ENCODE measurements at regions not wholly inside any gene's neighbourhood (a gene's known extent, or its start where the extent isn't known, plus 50 kb on each side); places are given as distances from the start of the nearest gene placed in this dataset.

- intact Hi-C loops (cut with micrococcal nuclease): no loop called here
- Histone ChIP-seq H3K27ac (ENCODE audit: low read length in 2 of 2) (no peak overlapping the region), H3K9ac (ENCODE audit: low read length) (no peak overlapping the region), H3K9me3 (ENCODE audit: control extremely low read depth in 1 of 3, control insufficient read depth in 2 of 3, insufficient read depth in 1 of 3, low read length in 2 of 3) (peaks cover 0 to 6% (median 0%) of the 10 kb centered on the region in 3 donors), H3K36me3 (replicated peaks in 1 of 2; ENCODE audit: control extremely low read depth in 1 of 2, control insufficient read depth in 1 of 2, extremely low read depth in 1 of 2, insufficient read depth in 2 of 2, low read length in 1 of 2) (no peaks in the 10 kb centered on the region), H3K4me1 (ENCODE audit: control insufficient read depth in 2 of 2, insufficient read depth in 2 of 2, low read length in 2 of 2) (no peaks in the 10 kb centered on the region), H3K79me2 (ENCODE audit: control insufficient read depth, insufficient read depth, low read length) (no peaks in the 10 kb centered on the region), H2AFZ (ENCODE audit: insufficient read depth, low read depth, low read length, poor library complexity, severe bottlenecking) (no peak overlapping the region), H3K4me3 (ENCODE audit: control extremely low read depth in 1 of 5, extremely low read depth in 1 of 5, insufficient read depth in 1 of 5, low read depth in 2 of 5, low read length in 4 of 5) (no peak overlapping the region), H3K4me2 (replicated peaks; ENCODE audit: low read depth, low read length, poor library complexity, severe bottlenecking) (no peak overlapping the region), H4K20me1 (ENCODE audit: control insufficient read depth, insufficient read depth, low read length, poor library complexity, severe bottlenecking) (no peaks in the 10 kb centered on the region), H3K27me3 (replicated peaks in 1 of 4; ENCODE audit: control extremely low read depth in 1 of 4, control insufficient read depth in 3 of 4, insufficient read depth in 4 of 4, low read length in 3 of 4) (peaks cover 0 to 3% (median 0%) of the 10 kb centered on the region in 4 experiments)
- no peak for TF ChIP-seq CTCF (IDR thresholded peaks at IDR 0.05)
- no peak for TF ChIP-seq EZH2 (IDR thresholded peaks at IDR 0.05; ENCODE audit: borderline replicate concordance, insufficient read depth, low read depth, low read length, poor library complexity, severe bottlenecking)
- no peak overlapping the region for H3K27ac Mint-ChIP-seq
- peaks cover 3% of the 10 kb centered on the region for H3K4me1 Mint-ChIP-seq
- WGBS (ENCODE audit: insufficient coverage): 67% methylated on average over 1 of the region's 2 CpGs
- CTCF ChIA-PET: interaction anchor here (1.1 kb wide), 1 partner anchor 9 kb away, joined by 5 read pairs; no protein-coding TSS in a partner anchor
- no peak overlapping the region for H3K4me3 Mint-ChIP-seq
- H3K9me3 Mint-ChIP-seq (ENCODE audit: insufficient read depth): peaks cover 4% of the 10 kb centered on the region
- ATAC-seq (ENCODE audit: low read depth) (no peak), DNase-seq (no peak)
- POLR2A ChIA-PET: no interaction called here
- H3K27me3 Mint-ChIP-seq: peaks cover 7% of the 10 kb centered on the region
These were observed 141.3 kb upstream of the ARG1 start for GRCh38 chr6:131431718-131432117.

- Histone ChIP-seq H3K79me2 (ENCODE audit: control insufficient read depth, insufficient read depth, low read length) (no peaks in the 10 kb centered on the region), H3K36me3 (replicated peaks in 1 of 2; ENCODE audit: control extremely low read depth in 1 of 2, control insufficient read depth in 1 of 2, extremely low read depth in 1 of 2, insufficient read depth in 2 of 2, low read length in 1 of 2) (no peaks in the 10 kb centered on the region), H3K9ac (ENCODE audit: low read length) (no peak overlapping the region), H4K20me1 (ENCODE audit: control insufficient read depth, insufficient read depth, low read length, poor library complexity, severe bottlenecking) (no peaks in the 10 kb centered on the region), H3K27ac (ENCODE audit: low read length in 2 of 2) (no peak overlapping the region), H3K27me3 (replicated peaks in 1 of 4; ENCODE audit: control extremely low read depth in 1 of 4, control insufficient read depth in 3 of 4, insufficient read depth in 4 of 4, low read length in 3 of 4) (peaks cover 0 to 3% (median 0%) of the 10 kb centered on the region in 4 experiments), H3K4me1 (ENCODE audit: control insufficient read depth in 2 of 2, insufficient read depth in 2 of 2, low read length in 2 of 2) (no peaks in the 10 kb centered on the region), H3K9me3 (ENCODE audit: control extremely low read depth in 1 of 3, control insufficient read depth in 2 of 3, insufficient read depth in 1 of 3, low read length in 2 of 3) (peaks cover 0 to 6% (median 0%) of the 10 kb centered on the region in 3 donors), H3K4me2 (replicated peaks; ENCODE audit: low read depth, low read length, poor library complexity, severe bottlenecking) (no peak overlapping the region), H3K4me3 (ENCODE audit: control extremely low read depth in 1 of 5, extremely low read depth in 1 of 5, insufficient read depth in 1 of 5, low read depth in 2 of 5, low read length in 4 of 5) (no peak overlapping the region), H2AFZ (ENCODE audit: insufficient read depth, low read depth, low read length, poor library complexity, severe bottlenecking) (no peak overlapping the region)
- H3K27me3 Mint-ChIP-seq: peaks cover 6% of the 10 kb centered on the region
- ChIA-PET CTCF (no interaction called here), POLR2A (no interaction called here)
- ATAC-seq (ENCODE audit: low read depth): no peak
- H3K4me3 Mint-ChIP-seq: no peak overlapping the region
- TF ChIP-seq EZH2 (IDR thresholded peaks at IDR 0.05; ENCODE audit: borderline replicate concordance, insufficient read depth, low read depth, low read length, poor library complexity, severe bottlenecking): no peak
- no peak for TF ChIP-seq CTCF (IDR thresholded peaks at IDR 0.05)
- H3K4me1 Mint-ChIP-seq: no peaks in the 10 kb centered on the region
- intact Hi-C loops (cut with micrococcal nuclease): no loop called here
- H3K27ac Mint-ChIP-seq: no peak overlapping the region
- peaks cover 7% of the 10 kb centered on the region for H3K9me3 Mint-ChIP-seq (ENCODE audit: insufficient read depth)
- no peak for DNase-seq
- 89% methylated on average over 1 of the region's 1 CpG for WGBS (ENCODE audit: insufficient coverage)
These were observed 139.1 kb upstream of the ARG1 start for GRCh38 chr6:131433927-131434326.

Measured in B cell (primary cell).